Karpas-422 (cell line): ENCODE measurements at regions not wholly inside any gene's neighbourhood (a gene's known extent, or its start where the extent isn't known, plus 50 kb on each side); places are given as distances from the start of the nearest gene placed in this dataset.

Experiments
- DNase-seq: peaks from one replicate; pipeline ENCODE4 v3.0.0-alpha.2; 2015
- H2AFZ ChIP-seq: fragments of 200-600 bp; sonication (generic); 2 replicates; pipeline ENCODE4 v1.6.1; 2014; ENCODE audit warnings: antibody characterized with exemption, low read length, mixed read lengths
- H3K27ac ChIP-seq: fragments of 200-600 bp; sonication (generic); 2 replicates; pipeline ENCODE4 v1.5.1; 2014; ENCODE audit warnings: mild to moderate bottlenecking, low read length, moderate library complexity
- H3K27me3 ChIP-seq: fragments of 200-600 bp; sonication (generic); 2 replicates; pipeline ENCODE4 v1.6.1; 2014; ENCODE audit warnings: low read length, mixed read lengths
- H3K36me3 ChIP-seq: fragments of 200-600 bp; sonication (generic); 2 replicates; pipeline ENCODE4 v1.6.1; 2014; ENCODE audit warnings: low read length, mixed read lengths; ENCODE audit not compliant: insufficient read depth
- H3K4me1 ChIP-seq: fragments of 200-600 bp; sonication (generic); 2 replicates; pipeline ENCODE4 v1.6.1; 2014; ENCODE audit warnings: mild to moderate bottlenecking, low read length, mixed read lengths
- H3K4me2 ChIP-seq: fragments of 200-600 bp; sonication (generic); 2 replicates; pipeline ENCODE4 v1.6.1; 2014; ENCODE audit warnings: low read length, low read depth, mild to moderate bottlenecking; ENCODE audit not compliant: poor library complexity, severe bottlenecking
- H3K4me3 ChIP-seq: fragments of 200-600 bp; sonication (generic); 2 replicates; pipeline ENCODE4 v1.5.1; 2014; ENCODE audit warnings: mild to moderate bottlenecking, antibody characterized with exemption, low read length, mixed read lengths
- H3K79me2 ChIP-seq: fragments of 200-600 bp; sonication (generic); 2 replicates; pipeline ENCODE4 v1.6.1; 2014; ENCODE audit warnings: mild to moderate bottlenecking, low read length, mixed read lengths
- H3K9ac ChIP-seq: fragments of 200-600 bp; sonication (generic); 2 replicates; pipeline ENCODE4 v1.6.0; 2014; ENCODE audit warnings: low read length
- H3K9me2 ChIP-seq: fragments of 200-600 bp; sonication (generic), shearing (Covaris generic); replicated peaks from 2 replicates; pipeline ENCODE4 v1.6.0; 2014; ENCODE audit warnings: mild to moderate bottlenecking, low read length, moderate library complexity; ENCODE audit not compliant: insufficient read depth
- H3K9me3 ChIP-seq: fragments of 300-700, 200-600 bp; sonication (generic); 2 replicates; pipeline ENCODE4 v1.6.1; 2014; ENCODE audit warnings: low read length, mixed read lengths
- H4K20me1 ChIP-seq: fragments of 200-600 bp; sonication (generic); 2 replicates; pipeline ENCODE4 v1.6.1; 2014; ENCODE audit warnings: mild to moderate bottlenecking, antibody characterized with exemption, low read length, low read depth; ENCODE audit not compliant: insufficient read depth

DNA sequence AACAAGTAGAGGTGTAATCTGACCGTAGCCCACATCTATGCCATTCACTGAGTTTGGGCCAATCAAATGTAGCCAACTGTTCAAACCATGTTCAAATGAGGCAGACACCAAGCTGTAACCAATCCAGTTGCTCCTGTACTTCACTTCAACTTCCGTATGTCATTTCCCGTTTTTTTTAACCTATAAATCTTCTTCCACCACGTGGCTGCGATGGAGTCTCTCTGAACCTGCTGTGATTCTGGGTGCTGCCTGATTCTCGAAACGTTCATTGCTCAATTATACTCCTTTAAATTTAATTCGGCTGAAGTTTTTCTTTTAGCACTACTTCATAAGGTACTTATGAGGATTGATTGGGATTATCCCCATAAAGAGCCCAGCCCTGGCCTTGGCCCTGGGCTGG is 179.7 kb downstream of the PIK3R1 start:
- peaks cover 8% of the 10 kb centered on the region for H3K4me1 ChIP-seq
- H3K27ac ChIP-seq: no peak overlapping the region
- no peak overlapping the region for H2AFZ ChIP-seq
- no peaks in the 10 kb centered on the region for H3K9me2 ChIP-seq
- DNase-seq: no peak
- H3K79me2 ChIP-seq: no peaks in the 10 kb centered on the region
- no peak overlapping the region for H3K4me2 ChIP-seq
- no peaks in the 10 kb centered on the region for H4K20me1 ChIP-seq
- H3K27me3 ChIP-seq: no peaks in the 10 kb centered on the region
- no peak overlapping the region for H3K9ac ChIP-seq
- no peaks in the 10 kb centered on the region for H3K36me3 ChIP-seq
- no peaks in the 10 kb centered on the region for H3K9me3 ChIP-seq
- no peak overlapping the region for H3K4me3 ChIP-seq

DNA sequence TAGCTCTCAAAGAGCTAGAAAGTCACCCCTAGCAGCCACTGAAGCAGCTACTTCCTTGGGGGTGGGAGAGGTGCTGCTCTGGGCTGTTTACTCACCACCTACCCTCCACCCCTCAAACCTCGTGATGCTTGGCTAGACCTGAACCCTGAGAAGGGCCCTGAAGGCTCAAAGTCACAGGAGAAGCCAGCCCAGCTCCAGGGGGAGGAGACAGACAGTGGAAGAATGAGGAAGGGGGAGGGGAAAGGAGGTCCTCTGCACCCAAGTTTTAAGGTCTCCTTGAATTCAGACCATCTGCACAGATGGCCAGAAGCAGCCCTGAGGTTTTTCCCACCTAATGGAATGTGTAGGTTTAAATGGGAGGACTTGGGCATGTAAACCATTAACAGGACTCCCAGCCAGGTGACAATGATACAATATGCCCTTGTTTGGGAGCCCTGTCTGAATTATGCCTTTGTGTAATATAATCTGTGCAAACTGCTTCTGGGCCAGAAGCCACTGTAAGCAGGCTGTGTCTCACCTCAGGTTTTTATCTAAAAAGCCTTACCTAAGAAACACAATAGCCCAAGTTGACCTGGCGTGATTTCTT is 180.5 kb downstream of the PIK3R1 start:
- Histone ChIP-seq H4K20me1 (no peaks in the 10 kb centered on the region), H3K9ac (no peak overlapping the region), H3K27me3 (no peaks in the 10 kb centered on the region), H3K9me3 (no peaks in the 10 kb centered on the region), H3K4me3 (no peak overlapping the region), H3K27ac (no peak overlapping the region), H3K4me2 (no peak overlapping the region), H3K9me2 (no peaks in the 10 kb centered on the region), H3K36me3 (no peaks in the 10 kb centered on the region), H3K79me2 (no peaks in the 10 kb centered on the region), H3K4me1 (peaks cover 8% of the 10 kb centered on the region), H2AFZ (no peak overlapping the region)
- no peak for DNase-seq

DNA sequence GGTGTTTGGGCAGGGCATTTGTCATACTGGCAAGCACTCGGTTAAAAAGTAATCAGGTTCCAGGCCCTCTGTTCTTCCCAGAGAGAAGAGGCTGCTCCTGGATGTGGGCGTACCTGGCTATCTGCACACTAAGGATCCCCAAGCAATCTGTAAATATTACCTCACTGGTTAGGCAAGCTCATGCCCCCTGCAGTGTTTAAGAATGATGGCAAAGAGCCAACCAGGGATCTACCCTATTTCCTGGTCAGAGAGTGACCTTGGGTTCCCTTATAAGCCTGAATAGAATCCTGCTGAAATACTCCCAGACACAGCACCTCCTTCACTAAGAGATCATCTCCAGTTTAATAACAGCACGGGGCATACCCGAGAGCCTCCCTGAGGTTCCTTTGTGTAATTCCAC is 181.2 kb downstream of the PIK3R1 start:
- Histone ChIP-seq H4K20me1 (no peaks in the 10 kb centered on the region), H3K4me3 (no peak overlapping the region), H3K27me3 (no peaks in the 10 kb centered on the region), H2AFZ (no peak overlapping the region), H3K4me2 (no peak overlapping the region), H3K9ac (no peak overlapping the region), H3K9me2 (no peaks in the 10 kb centered on the region), H3K27ac (no peak overlapping the region), H3K9me3 (no peaks in the 10 kb centered on the region), H3K79me2 (no peaks in the 10 kb centered on the region), H3K4me1 (peaks cover 8% of the 10 kb centered on the region), H3K36me3 (no peaks in the 10 kb centered on the region)
- no peak for DNase-seq

DNA sequence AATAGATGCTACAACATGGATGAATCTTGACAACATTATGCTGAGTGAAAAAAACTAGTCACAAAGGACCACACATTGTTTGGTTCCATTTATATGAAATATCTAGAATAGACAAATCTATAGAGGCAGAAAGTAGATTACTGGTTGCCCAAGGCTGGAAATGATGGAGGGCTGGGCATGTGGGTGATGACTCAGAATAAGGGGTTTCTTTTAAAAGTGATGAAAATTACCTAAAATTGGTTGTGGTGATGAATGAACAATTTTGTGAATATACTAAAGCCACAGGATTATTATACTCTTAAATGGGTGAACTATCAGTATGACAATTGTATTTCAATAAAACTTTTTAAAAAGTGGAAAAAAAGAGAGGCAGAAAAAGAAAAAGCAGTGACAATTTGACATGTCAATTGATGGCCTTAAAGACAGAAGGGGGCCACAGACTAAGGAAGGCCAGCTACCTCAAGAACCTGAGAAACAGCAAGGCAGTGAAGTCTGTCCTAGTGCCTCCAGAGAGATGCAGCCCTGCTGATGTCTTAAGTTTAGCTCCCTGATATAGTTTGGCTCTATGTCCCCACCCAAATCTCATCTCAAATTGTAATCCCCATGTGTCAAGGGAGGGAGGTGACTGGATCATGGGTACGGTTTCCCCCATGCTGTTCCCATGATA is 182.7 kb downstream of the PIK3R1 start:
- DNase-seq: no peak
- no peaks in the 10 kb centered on the region for H3K79me2 ChIP-seq

DNA sequence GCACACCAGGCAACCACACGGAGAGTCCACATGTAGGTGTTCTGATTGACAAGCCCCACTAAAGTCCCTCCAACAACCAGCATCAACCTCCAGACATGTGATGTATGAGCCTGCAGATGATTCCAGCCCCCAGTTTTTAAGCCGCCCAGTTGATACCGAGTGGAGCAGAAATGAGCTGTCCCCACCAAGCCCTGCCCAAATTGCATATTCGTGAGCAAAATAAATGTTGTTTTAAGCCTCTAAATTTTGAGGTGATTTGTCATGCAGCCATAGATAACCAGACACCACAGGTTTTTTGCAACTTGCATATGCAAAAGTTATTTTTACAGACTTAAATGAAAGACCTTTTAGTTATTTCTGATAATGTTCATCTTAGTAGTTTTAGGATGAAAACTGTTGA is 187.7 kb downstream of the PIK3R1 start:
- no peak overlapping the region for H3K4me2 ChIP-seq
- H3K27ac ChIP-seq: no peak overlapping the region
- H3K9me2 ChIP-seq: no peaks in the 10 kb centered on the region
- H2AFZ ChIP-seq: no peak overlapping the region
- no peaks in the 10 kb centered on the region for H3K79me2 ChIP-seq
- no peak for DNase-seq
- no peak overlapping the region for H3K9ac ChIP-seq
- H3K4me3 ChIP-seq: no peak overlapping the region
- H3K27me3 ChIP-seq: no peaks in the 10 kb centered on the region
- no peaks in the 10 kb centered on the region for H3K4me1 ChIP-seq
- no peaks in the 10 kb centered on the region for H4K20me1 ChIP-seq
- no peaks in the 10 kb centered on the region for H3K36me3 ChIP-seq
- H3K9me3 ChIP-seq: no peaks in the 10 kb centered on the region

More for the DNA sequence above, 182.7 kb downstream of the PIK3R1 start:
- Histone ChIP-seq H4K20me1 (no peaks in the 10 kb centered on the region), H3K36me3 (no peaks in the 10 kb centered on the region), H3K9me3 (no peaks in the 10 kb centered on the region), H3K4me3 (no peak overlapping the region), H3K27ac (no peak overlapping the region), H3K4me2 (no peak overlapping the region), H3K27me3 (no peaks in the 10 kb centered on the region), H3K4me1 (no peaks in the 10 kb centered on the region), H3K9me2 (no peaks in the 10 kb centered on the region), H3K9ac (no peak overlapping the region), H2AFZ (no peak overlapping the region)

DNA sequence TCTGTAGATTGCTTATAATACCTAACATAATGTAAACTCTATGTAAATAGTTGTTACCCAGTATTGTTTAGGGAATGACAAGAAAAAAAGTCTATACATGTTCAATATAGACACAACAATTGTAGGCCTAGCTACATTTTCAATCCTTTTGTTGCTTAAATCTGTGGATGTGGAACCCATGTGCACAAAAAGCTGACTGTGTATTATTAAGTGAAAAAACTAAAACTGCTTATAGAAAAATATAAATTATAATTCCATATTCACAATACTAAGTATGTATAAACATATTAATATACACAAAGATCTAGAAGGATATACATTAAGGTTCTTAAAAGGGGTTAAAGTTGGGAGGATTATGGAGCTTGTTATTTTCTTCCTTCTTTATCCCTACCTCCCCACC is 188.7 kb downstream of the PIK3R1 start:
- Histone ChIP-seq H3K79me2 (no peaks in the 10 kb centered on the region), H3K27ac (no peak overlapping the region), H3K4me3 (no peak overlapping the region), H3K36me3 (no peaks in the 10 kb centered on the region), H3K27me3 (no peaks in the 10 kb centered on the region), H3K9me3 (no peaks in the 10 kb centered on the region), H4K20me1 (no peaks in the 10 kb centered on the region), H2AFZ (no peak overlapping the region), H3K9me2 (no peaks in the 10 kb centered on the region), H3K9ac (no peak overlapping the region), H3K4me2 (no peak overlapping the region), H3K4me1 (no peaks in the 10 kb centered on the region)
- no peak for DNase-seq

DNA sequence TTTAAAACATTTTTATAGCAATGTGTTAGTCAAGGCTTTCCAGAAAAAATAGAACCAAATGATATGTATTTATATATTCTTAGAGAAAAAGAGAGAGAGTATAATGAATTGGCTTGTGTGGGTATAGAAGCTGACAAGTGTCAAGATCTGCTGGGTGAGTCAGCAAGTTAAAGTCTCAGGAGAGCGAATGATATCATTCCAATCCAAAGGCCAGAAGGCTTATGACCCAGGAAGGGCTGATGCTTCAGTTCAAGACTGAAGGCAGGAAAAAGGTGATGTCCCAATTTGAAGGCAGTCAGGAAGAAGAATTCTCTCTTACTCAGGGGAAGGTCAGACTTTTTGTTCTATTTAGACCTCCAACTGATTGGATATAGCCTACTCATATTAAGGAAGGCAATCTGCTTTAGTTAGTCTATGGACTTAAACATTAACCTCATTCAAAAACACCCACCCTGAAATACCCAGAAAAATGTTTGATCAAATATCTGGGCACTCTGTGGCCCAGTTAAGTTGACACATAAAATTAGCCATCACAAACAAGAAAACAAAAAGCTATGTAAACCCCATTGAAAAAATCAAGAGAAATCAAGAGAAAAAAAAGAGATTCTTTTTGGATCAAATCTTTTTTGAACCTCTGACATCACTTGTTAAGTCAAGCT is 189.6 kb downstream of the PIK3R1 start:
- Histone ChIP-seq H3K79me2 (no peaks in the 10 kb centered on the region), H3K9ac (no peak overlapping the region), H3K27ac (no peak overlapping the region), H3K9me2 (no peaks in the 10 kb centered on the region), H3K9me3 (no peaks in the 10 kb centered on the region), H3K4me3 (no peak overlapping the region), H3K36me3 (no peaks in the 10 kb centered on the region), H2AFZ (no peak overlapping the region), H3K4me1 (no peaks in the 10 kb centered on the region), H3K27me3 (no peaks in the 10 kb centered on the region), H4K20me1 (no peaks in the 10 kb centered on the region), H3K4me2 (no peak overlapping the region)
- DNase-seq: no peak

DNA sequence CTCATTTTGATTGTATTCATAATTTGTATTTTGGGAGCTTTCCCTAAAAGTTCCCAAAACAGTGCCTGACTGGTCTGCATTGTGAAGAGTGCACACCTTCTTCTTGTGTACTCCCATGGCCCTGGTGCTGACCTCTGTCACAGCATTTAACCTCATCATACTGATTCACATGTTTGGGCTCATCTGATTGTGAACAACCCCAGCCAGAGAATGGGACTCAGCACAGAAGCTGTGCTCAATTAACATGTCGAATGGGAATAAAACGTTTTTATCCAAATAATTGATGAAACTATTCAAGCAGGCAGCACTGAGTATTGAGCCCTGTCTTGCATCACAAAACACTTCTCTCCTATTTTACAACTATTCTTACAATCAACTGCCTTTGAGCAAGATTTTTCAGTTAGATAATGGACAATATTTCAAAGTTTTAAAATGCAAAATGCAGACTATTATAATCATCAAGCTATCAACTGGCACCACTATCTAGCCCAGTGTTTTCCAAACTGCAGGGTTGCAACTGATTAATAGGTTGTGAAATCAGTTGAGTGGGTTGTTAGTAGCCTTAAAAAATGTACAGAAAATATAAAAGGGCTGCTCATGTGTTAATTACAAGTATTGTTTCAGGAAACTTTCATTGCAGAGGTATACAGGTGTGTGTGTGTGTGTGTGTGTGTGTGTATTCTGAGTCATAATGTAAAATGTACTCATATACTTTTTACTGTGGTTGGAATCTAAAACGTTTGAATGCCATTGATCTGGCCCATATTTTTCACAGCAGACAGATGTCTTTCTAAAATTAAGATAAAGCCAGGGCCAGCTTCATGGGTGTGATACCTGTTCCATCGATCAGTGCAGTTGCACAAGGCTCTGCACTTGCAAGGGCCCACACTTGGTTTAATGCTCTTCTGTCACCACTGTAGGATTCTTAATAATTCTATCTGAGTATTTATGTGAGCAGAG is 190.5 kb downstream of the PIK3R1 start:
- no peak overlapping the region for H3K9ac ChIP-seq
- no peak for DNase-seq
- H3K9me3 ChIP-seq: no peaks in the 10 kb centered on the region
- no peaks in the 10 kb centered on the region for H3K4me1 ChIP-seq
- no peak overlapping the region for H3K27ac ChIP-seq
- no peaks in the 10 kb centered on the region for H3K79me2 ChIP-seq
- no peak overlapping the region for H3K4me3 ChIP-seq
- H3K9me2 ChIP-seq: no peaks in the 10 kb centered on the region
- no peak overlapping the region for H3K4me2 ChIP-seq
- H3K36me3 ChIP-seq: no peaks in the 10 kb centered on the region
- no peaks in the 10 kb centered on the region for H3K27me3 ChIP-seq
- H4K20me1 ChIP-seq: no peaks in the 10 kb centered on the region
- no peak overlapping the region for H2AFZ ChIP-seq
